ENCODE measurements at regions not wholly inside any gene's neighbourhood (a gene's known extent, or its start where the extent isn't known, plus 50 kb on each side); places are given as distances from the start of the nearest gene placed in this dataset.

DNA sequence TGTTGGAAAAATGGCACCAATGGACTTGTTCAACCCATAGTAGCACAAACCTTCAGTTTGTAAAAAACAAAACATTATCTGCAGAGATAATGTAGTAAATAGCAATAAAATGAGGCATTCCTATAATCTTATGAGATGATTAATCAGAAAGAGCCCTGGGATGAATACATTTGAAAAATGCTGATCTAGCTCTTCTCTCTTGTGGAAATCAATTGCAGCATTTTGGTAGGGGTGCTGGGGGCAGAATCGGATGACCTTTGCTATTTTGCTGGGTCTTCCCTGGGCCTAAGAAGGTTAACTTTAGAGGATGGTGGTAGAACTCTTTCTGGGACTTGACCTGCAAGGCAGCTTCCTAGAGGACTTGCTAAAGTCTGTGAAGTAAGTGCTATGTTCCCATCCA is 163.5 kb downstream of the ADRA2A start:
- no peak for DNase-seq
- Histone ChIP-seq H3K79me2 (ENCODE audit: low read depth) (no peaks in the 10 kb centered on the region), H3K27ac (no peak overlapping the region), H3K9me3 (ENCODE audit: insufficient read depth, low read depth) (no peaks in the 10 kb centered on the region), H3K4me3 (no peak overlapping the region), H3F3A (ENCODE audit: insufficient read depth, low read depth) (no peaks in the 10 kb centered on the region), H3K27me3 (ENCODE audit: insufficient read depth, low read depth) (no peaks in the 10 kb centered on the region), H3K4me2 (no peak overlapping the region), H3K4me1 (replicated peaks; ENCODE audit: insufficient read depth) (no peaks in the 10 kb centered on the region), H3K36me3 (ENCODE audit: low read depth) (no peaks in the 10 kb centered on the region), H3K9me2 (ENCODE audit: insufficient read depth) (no peaks in the 10 kb centered on the region), H2AFZ (no peak overlapping the region), H4K20me1 (ENCODE audit: insufficient read depth) (no peaks in the 10 kb centered on the region)
- no TSS peak for BruUV-seq (replicated peaks)
- POLR2A ChIA-PET (ENCODE audit: unreplicated experiment) = no interaction called here
- no peak for TF ChIP-seq EZH2 (IDR thresholded peaks at IDR 0.05; ENCODE audit: low read depth)
- TF ChIP-seq, protein P1, sequence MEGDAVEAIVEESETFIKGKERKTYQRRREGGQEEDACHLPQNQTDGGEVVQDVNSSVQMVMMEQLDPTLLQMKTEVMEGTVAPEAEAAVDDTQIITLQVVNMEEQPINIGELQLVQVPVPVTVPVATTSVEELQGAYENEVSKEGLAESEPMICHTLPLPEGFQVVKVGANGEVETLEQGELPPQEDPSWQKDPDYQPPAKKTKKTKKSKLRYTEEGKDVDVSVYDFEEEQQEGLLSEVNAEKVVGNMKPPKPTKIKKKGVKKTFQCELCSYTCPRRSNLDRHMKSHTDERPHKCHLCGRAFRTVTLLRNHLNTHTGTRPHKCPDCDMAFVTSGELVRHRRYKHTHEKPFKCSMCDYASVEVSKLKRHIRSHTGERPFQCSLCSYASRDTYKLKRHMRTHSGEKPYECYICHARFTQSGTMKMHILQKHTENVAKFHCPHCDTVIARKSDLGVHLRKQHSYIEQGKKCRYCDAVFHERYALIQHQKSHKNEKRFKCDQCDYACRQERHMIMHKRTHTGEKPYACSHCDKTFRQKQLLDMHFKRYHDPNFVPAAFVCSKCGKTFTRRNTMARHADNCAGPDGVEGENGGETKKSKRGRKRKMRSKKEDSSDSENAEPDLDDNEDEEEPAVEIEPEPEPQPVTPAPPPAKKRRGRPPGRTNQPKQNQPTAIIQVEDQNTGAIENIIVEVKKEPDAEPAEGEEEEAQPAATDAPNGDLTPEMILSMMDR (conservative IDR thresholded peaks at IDR 0.05) = no peak
- intact Hi-C loops (cut with micrococcal nuclease; ENCODE audit: unreplicated experiment) = no loop called here
- CTCF ChIA-PET = no interaction called here

DNA sequence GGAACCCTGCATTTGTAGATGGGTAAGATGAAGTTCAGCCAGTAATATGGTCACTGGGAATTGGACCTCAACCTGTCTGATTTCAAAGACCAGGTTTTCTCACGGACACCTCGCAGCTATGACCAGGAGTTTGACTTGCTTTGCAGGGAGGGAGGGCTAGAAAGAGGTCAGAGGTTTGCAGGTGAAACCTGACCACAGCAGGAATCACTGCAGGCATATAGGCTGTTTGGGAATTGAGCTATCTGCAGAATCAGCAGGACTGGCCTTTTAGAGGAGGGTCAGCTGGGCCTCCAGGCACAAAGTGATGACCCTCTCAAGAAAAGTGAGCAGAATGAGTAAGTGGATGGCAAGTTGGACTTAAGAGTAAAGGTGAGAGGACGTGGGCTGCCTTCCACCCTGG is 166.3 kb downstream of the ADRA2A start:
- Histone ChIP-seq H3K4me3 (no peak overlapping the region), H3K36me3 (ENCODE audit: low read depth) (no peaks in the 10 kb centered on the region), H3K27ac (no peak overlapping the region), H3K27me3 (ENCODE audit: insufficient read depth, low read depth) (no peaks in the 10 kb centered on the region), H3K9me2 (ENCODE audit: insufficient read depth) (no peaks in the 10 kb centered on the region), H4K20me1 (ENCODE audit: insufficient read depth) (no peaks in the 10 kb centered on the region), H3F3A (ENCODE audit: insufficient read depth, low read depth) (no peaks in the 10 kb centered on the region), H3K9me3 (ENCODE audit: insufficient read depth, low read depth) (no peaks in the 10 kb centered on the region), H3K79me2 (ENCODE audit: low read depth) (no peaks in the 10 kb centered on the region), H3K4me2 (no peak overlapping the region), H2AFZ (no peak overlapping the region), H3K4me1 (replicated peaks; ENCODE audit: insufficient read depth) (no peaks in the 10 kb centered on the region)
- DNase-seq = no peak
- CTCF ChIA-PET = no interaction called here
- BruUV-seq (replicated peaks) = no TSS peak
- intact Hi-C loops (cut with micrococcal nuclease; ENCODE audit: unreplicated experiment) = no loop called here
- TF ChIP-seq, protein P1 (conservative IDR thresholded peaks at IDR 0.05) = no peak
- POLR2A ChIA-PET (ENCODE audit: unreplicated experiment) = no interaction called here

DNA sequence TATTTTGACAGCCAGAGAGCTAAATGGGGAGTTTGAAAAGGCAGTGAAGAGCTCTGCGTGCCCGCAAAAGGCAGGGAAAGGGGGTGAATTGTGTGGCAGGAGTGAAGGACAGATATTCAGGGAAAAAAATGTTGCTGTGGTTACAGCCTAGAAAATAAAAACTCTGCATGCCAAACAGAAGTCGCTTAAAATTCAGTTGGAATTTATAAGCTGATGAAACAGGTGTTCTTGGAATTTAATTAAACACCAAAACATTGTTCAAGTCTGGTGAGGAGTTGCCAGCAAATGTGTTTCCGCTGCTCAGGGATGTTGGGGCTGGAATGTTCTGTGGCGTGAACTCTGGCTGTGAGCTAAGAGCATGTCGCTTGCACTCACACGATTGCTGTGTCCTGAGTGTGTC is 169.3 kb downstream of the ADRA2A start:
- H3K4me1 ChIP-seq (replicated peaks; ENCODE audit: insufficient read depth) = no peaks in the 10 kb centered on the region
- no peak overlapping the region for H3K27ac ChIP-seq
- H3K4me2 ChIP-seq = no peak overlapping the region
- BruUV-seq (replicated peaks) = no TSS peak
- H3K36me3 ChIP-seq (ENCODE audit: low read depth) = no peaks in the 10 kb centered on the region
- no peak for DNase-seq
- H3K27me3 ChIP-seq (ENCODE audit: insufficient read depth, low read depth) = no peaks in the 10 kb centered on the region
- no peak for TF ChIP-seq EZH2 (IDR thresholded peaks at IDR 0.05; ENCODE audit: low read depth)
- TF ChIP-seq, protein P1 (conservative IDR thresholded peaks at IDR 0.05) = no peak
- CTCF ChIA-PET = no interaction called here
- intact Hi-C loops (cut with micrococcal nuclease; ENCODE audit: unreplicated experiment) = no loop called here
- no peaks in the 10 kb centered on the region for H4K20me1 ChIP-seq (ENCODE audit: insufficient read depth)
- H3K79me2 ChIP-seq (ENCODE audit: low read depth) = no peaks in the 10 kb centered on the region
- no peak overlapping the region for H3K4me3 ChIP-seq
- no peak overlapping the region for H2AFZ ChIP-seq
- no peaks in the 10 kb centered on the region for H3K9me2 ChIP-seq (ENCODE audit: insufficient read depth)
- H3K9me3 ChIP-seq (ENCODE audit: insufficient read depth, low read depth) = no peaks in the 10 kb centered on the region
- no peaks in the 10 kb centered on the region for H3F3A ChIP-seq (ENCODE audit: insufficient read depth, low read depth)
- POLR2A ChIA-PET (ENCODE audit: unreplicated experiment) = no interaction called here
